ENCODE measurements at regions not wholly inside any gene's neighbourhood (a gene's known extent, or its start where the extent isn't known, plus 50 kb on each side); places are given as distances from the start of the nearest gene placed in this dataset.

- no peaks in the 10 kb centered on the region for H3K27me3 ChIP-seq (replicated peaks)
- peak overlapping the region; percentile 99; the same call in 1 of the 2 replicates for H3K27ac ChIP-seq
- H3K9me3 ChIP-seq (replicated peaks) = no peaks in the 10 kb centered on the region
- no peak overlapping the region for H3K4me3 ChIP-seq
- no peaks in the 10 kb centered on the region for H3K36me3 ChIP-seq
- no peak for DNase-seq (ENCODE audit: low read depth in 1 of 2, low spot score in 2 of 2)
- peaks cover 47% of the 10 kb centered on the region for H3K4me1 ChIP-seq (replicated peaks)
These were observed 137.0 kb upstream of the CCN2 start for GRCh38 chr6:132088150-132088549.

DNA sequence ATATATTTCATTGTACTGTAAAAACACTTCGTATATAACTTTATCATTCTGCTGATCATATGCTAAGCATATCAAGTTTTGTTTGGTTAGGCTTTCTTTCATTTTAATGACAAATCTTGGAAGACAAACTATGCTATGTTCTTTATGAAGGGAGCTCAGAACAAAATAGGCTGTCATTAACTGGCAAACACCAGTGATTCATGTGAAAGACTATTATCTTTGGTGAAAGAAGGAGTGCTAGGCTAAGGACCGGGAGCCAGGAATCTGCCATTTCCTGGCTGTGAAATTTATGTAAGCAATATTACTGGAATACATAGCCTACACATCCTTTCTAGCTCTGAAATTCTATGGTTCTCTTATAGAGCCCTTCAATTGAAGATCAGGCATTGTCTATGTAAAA lies 136.2 kb upstream of the CCN2 start:
- Histone ChIP-seq H3K27ac (peak overlapping the region; percentile 99), H3K4me1 (replicated peaks) (peaks cover 55% of the 10 kb centered on the region), H3K4me3 (no peak overlapping the region), H3K9me3 (replicated peaks) (no peaks in the 10 kb centered on the region), H3K27me3 (replicated peaks) (no peaks in the 10 kb centered on the region), H3K36me3 (no peaks in the 10 kb centered on the region)
- DNase-seq (ENCODE audit: low read depth in 1 of 2, low spot score in 2 of 2) = peak in 1 of 2 experiments; percentile 37

- H3K36me3 ChIP-seq = no peaks in the 10 kb centered on the region
- peak overlapping the region; percentile 99 for H3K27ac ChIP-seq
- DNase-seq (ENCODE audit: low read depth in 1 of 2, low spot score in 2 of 2) = peak in 1 of 2 experiments; percentile 52
- H3K9me3 ChIP-seq (replicated peaks) = no peaks in the 10 kb centered on the region
- no peaks in the 10 kb centered on the region for H3K27me3 ChIP-seq (replicated peaks)
- H3K4me3 ChIP-seq = peak overlapping the region; percentile 16
- H3K4me1 ChIP-seq (replicated peaks) = peaks cover 59% of the 10 kb centered on the region
These were observed 134.6 kb upstream of the CCN2 start for GRCh38 chr6:132085731-132086130.

DNA sequence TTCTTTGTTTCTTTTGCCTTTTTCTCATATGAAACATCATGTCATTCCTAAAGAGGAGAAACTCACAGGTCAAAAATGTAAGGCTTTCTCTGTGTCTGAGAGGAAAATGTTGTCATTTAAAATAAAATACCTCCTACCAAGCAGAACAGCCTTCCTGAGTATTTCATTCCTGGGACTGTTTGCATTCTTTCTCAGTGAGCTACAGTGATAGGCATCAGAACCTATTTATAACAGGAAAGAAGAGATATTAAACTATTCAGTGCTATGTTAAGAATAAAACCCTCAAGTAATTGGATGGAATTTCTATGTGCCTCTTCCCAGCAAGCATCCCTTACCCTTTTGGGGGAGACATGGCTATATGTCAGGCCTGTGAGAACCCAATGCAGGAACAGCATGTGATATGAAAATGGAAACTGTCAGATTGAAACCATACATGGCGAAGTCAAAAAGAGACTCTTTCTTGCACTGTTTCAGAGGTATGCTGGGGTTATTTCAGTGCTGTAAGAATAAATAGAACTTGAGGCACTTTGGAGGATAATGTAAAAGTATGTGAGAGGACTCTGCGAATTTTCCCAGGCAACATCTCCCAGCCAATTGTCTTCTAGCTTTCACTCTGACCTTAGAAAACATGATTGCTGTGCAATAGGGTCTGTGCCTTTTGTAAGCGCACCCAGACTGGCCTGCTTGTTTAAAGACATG lies 133.8 kb upstream of the CCN2 start:
- no peaks in the 10 kb centered on the region for H3K36me3 ChIP-seq
- H3K9me3 ChIP-seq (replicated peaks) = no peaks in the 10 kb centered on the region
- H3K4me1 ChIP-seq (replicated peaks) = peaks cover 59% of the 10 kb centered on the region

DNA sequence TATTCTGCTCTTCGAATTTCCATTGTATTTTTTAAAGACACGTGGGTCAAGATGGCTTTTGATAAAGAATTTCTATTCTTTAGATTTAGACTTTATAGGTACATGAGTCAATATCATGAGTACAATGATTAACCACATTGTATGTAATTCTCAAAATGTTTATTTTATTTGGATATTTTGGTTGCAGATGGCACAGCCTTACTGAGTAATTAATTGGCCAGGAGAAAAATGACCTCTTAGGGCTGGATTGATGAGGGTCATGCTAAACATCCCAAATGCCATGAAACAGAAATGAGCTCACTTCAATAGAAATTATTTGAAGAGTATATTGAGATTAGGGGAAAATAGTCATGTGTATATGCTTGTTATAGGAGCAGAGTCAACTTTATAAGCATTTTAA lies 131.2 kb upstream of the CCN2 start:
- no peaks in the 10 kb centered on the region for H3K9me3 ChIP-seq (replicated peaks)
- H3K4me1 ChIP-seq (replicated peaks) = peaks cover 50% of the 10 kb centered on the region
- H3K27me3 ChIP-seq (replicated peaks) = no peaks in the 10 kb centered on the region
- DNase-seq (ENCODE audit: low read depth in 1 of 2, low spot score in 2 of 2) = no peak
- peak overlapping the region; percentile 99 for H3K27ac ChIP-seq
- no peaks in the 10 kb centered on the region for H3K36me3 ChIP-seq
- H3K4me3 ChIP-seq = no peak overlapping the region

More for the DNA sequence above, 133.8 kb upstream of the CCN2 start:
- DNase-seq (ENCODE audit: low read depth in 1 of 2, low spot score in 2 of 2) = peak; percentile 71 to 99
- H3K27me3 ChIP-seq (replicated peaks) = no peaks in the 10 kb centered on the region
- peak overlapping the region; percentile 16 for H3K4me3 ChIP-seq
- H3K27ac ChIP-seq = peak overlapping the region; percentile 99

DNA sequence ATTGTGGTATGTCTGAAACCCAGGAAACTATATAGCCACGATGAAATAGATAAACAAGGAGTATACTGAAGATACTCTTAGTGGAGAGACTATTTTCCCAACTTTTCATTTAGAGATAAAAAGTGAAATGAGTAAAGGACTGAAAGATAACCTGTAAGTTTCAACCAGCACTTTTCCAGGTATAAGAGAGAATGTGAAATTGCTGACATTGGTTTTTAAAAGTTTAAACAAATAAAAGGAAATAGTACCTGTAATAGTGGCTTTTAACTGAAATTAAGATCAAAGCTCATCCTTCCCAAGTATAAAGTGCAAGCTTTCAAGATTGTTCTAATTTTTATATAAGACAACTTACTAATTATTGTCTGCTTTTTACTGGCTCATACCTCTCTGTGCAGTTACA lies 130.2 kb upstream of the CCN2 start:
- Histone ChIP-seq H3K36me3 (no peaks in the 10 kb centered on the region), H3K4me1 (replicated peaks) (peaks cover 40% of the 10 kb centered on the region), H3K27ac (no peak overlapping the region), H3K4me3 (no peak overlapping the region), H3K9me3 (replicated peaks) (no peaks in the 10 kb centered on the region; the same call in 1 of the 2 replicates), H3K27me3 (replicated peaks) (no peaks in the 10 kb centered on the region)
- DNase-seq (ENCODE audit: low read depth in 1 of 2, low spot score in 2 of 2) = no peak

DNA sequence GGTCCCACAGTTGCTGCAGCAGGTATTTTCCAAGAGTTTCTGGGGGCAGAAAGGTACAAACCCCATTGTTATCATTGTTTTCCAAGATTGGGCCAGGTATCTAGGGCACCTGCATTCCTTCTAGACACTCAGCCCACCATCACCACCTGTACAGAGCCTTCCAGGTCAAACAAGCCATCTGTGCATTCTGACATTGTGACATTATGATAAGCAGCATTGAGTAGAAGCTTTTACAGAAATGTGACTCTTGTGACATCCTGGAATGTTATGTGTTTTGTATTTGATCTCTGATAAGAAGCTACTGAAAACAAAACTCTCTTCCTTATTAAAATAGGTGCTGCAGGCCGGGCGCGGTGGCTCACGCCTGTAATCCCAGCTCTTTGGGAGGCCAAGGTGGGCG lies 128.1 kb upstream of the CCN2 start:
- peaks cover 23% of the 10 kb centered on the region for H3K4me1 ChIP-seq (replicated peaks)
- no peaks in the 10 kb centered on the region for H3K27me3 ChIP-seq (replicated peaks)
- H3K9me3 ChIP-seq (replicated peaks) = no peaks in the 10 kb centered on the region; the same call in 1 of the 2 replicates
- H3K27ac ChIP-seq = no peak overlapping the region
- no peak overlapping the region for H3K4me3 ChIP-seq
- no peaks in the 10 kb centered on the region for H3K36me3 ChIP-seq
- DNase-seq (ENCODE audit: low read depth in 1 of 2, low spot score in 2 of 2) = no peak

- Histone ChIP-seq H3K9me3 (replicated peaks) (no peaks in the 10 kb centered on the region; the same call in 1 of the 2 replicates), H3K27me3 (replicated peaks) (no peaks in the 10 kb centered on the region), H3K36me3 (no peaks in the 10 kb centered on the region), H3K27ac (no peak overlapping the region), H3K4me1 (replicated peaks) (peaks cover 7% of the 10 kb centered on the region), H3K4me3 (no peak overlapping the region)
- DNase-seq (ENCODE audit: low read depth in 1 of 2, low spot score in 2 of 2) = no peak
These were observed 125.3 kb upstream of the CCN2 start for GRCh38 chr6:132076452-132076851.

- Histone ChIP-seq H3K27me3 (replicated peaks) (no peaks in the 10 kb centered on the region), H3K36me3 (no peaks in the 10 kb centered on the region), H3K4me1 (replicated peaks) (peaks cover 14% of the 10 kb centered on the region), H3K9me3 (replicated peaks) (no peaks in the 10 kb centered on the region; the same call in 1 of the 2 replicates), H3K27ac (no peak overlapping the region), H3K4me3 (no peak overlapping the region)
- DNase-seq (ENCODE audit: low read depth in 1 of 2, low spot score in 2 of 2) = no peak
These were observed 121.7 kb upstream of the CCN2 start for GRCh38 chr6:132072831-132073230.

GRCh38 chr6:132072271-132072670 lies 121.1 kb upstream of the CCN2 start:
- H3K27ac ChIP-seq = no peak overlapping the region
- H3K27me3 ChIP-seq (replicated peaks) = no peaks in the 10 kb centered on the region
- H3K4me1 ChIP-seq (replicated peaks) = peaks cover 19% of the 10 kb centered on the region
- H3K36me3 ChIP-seq = no peaks in the 10 kb centered on the region
- no peaks in the 10 kb centered on the region; the same call in 1 of the 2 replicates for H3K9me3 ChIP-seq (replicated peaks)
- no peak overlapping the region for H3K4me3 ChIP-seq
- no peak for DNase-seq (ENCODE audit: low read depth in 1 of 2, low spot score in 2 of 2)

DNA sequence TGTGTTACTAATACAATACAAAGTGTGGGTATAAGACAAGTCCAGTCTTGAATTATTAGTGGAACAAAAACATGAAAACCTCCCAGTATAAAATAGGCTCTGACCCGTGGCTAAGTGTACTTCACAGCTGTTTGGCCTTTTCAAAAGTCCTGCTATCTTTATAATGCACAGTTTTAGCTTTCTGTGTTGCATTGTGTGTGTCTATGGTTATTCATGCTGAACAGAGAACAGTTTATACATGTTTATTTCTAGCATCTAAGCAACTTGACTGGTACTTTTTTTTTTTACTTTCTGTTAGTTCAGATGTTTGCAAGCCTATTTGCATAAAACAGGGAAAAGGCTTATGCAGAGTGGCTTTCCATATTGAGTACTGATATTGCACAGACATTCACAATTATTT lies 119.2 kb upstream of the CCN2 start:
- Histone ChIP-seq H3K36me3 (no peaks in the 10 kb centered on the region), H3K27me3 (replicated peaks) (no peaks in the 10 kb centered on the region), H3K4me1 (replicated peaks) (peaks cover 28% of the 10 kb centered on the region), H3K27ac (no peak overlapping the region), H3K9me3 (replicated peaks) (no peaks in the 10 kb centered on the region), H3K4me3 (no peak overlapping the region)
- DNase-seq (ENCODE audit: low read depth in 1 of 2, low spot score in 2 of 2) = no peak

DNA sequence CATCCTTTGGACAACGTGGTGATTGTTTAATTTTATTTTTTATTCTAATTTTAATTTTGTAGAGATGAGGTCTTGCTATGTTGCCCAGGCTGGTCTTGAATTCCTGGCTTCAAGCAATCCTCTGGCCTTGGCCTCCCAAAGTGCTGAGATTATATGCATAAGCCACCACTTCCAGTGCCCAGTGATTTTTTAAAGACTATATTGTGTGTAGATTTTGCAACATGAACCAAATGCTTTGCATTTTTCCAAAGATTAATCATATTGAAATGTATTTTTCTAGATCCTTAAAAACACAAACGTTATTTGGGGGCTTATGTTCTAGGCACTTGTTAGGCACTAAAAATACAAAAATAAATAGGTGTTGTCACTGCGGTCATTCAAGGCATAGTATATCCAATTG lies 117.6 kb upstream of the CCN2 start:
- Histone ChIP-seq H3K27me3 (replicated peaks) (no peaks in the 10 kb centered on the region), H3K4me3 (no peak overlapping the region), H3K4me1 (replicated peaks) (peaks cover 44% of the 10 kb centered on the region), H3K27ac (no peak overlapping the region), H3K36me3 (no peaks in the 10 kb centered on the region), H3K9me3 (replicated peaks) (no peaks in the 10 kb centered on the region)
- no peak for DNase-seq (ENCODE audit: low read depth in 1 of 2, low spot score in 2 of 2)

GRCh38 chr6:132067286-132067685 lies 116.1 kb upstream of the CCN2 start:
- Histone ChIP-seq H3K27ac (peak overlapping the region; percentile 32; the same call in 1 of the 2 replicates), H3K27me3 (replicated peaks) (no peaks in the 10 kb centered on the region), H3K9me3 (replicated peaks) (no peaks in the 10 kb centered on the region), H3K4me1 (replicated peaks) (peaks cover 51% of the 10 kb centered on the region), H3K36me3 (no peaks in the 10 kb centered on the region), H3K4me3 (no peak overlapping the region)
- DNase-seq (ENCODE audit: low read depth in 1 of 2, low spot score in 2 of 2) = no peak

DNA sequence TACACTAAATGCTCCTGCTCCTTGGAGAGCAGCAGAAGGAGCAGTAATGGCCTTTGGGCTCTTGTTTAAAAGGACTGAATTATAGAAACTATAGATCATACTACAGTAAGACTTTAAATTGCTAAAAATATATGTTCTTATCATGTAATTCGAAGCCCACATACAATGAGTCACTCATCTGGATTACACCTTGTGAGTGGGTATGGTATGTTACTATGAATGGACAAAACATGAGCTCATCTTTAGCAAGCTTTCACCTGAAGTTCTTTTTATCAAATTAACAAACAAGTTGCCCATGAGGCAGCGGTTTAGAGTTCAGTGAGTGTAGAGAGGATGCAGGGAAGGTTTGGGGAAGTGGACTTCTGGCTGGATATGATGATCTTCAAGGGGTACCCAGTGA lies 114.4 kb upstream of the CCN2 start:
- Histone ChIP-seq H3K36me3 (no peaks in the 10 kb centered on the region), H3K9me3 (replicated peaks) (no peaks in the 10 kb centered on the region), H3K4me3 (no peak overlapping the region), H3K27ac (peak overlapping the region; percentile 28), H3K4me1 (replicated peaks) (peaks cover 66% of the 10 kb centered on the region), H3K27me3 (replicated peaks) (no peaks in the 10 kb centered on the region)
- no peak for DNase-seq (ENCODE audit: low read depth in 1 of 2, low spot score in 2 of 2)

DNA sequence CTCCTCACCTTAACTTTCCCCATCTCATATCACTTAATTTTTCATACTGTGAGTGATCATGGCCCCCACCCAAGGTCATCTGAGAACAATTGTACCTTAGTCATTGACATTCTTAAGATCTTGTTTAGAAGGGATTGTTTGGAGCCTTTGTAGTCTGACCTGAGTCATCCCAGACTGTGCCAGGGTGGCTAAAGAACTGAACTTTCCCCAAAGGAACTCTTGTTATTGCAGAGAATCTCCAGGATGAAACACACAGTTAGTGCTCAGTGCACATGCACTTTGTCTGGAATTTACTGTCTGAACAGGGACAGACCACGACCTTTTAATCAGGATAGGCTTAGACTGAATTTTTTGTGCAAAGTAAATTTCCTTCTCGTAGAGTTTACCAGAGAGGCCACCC lies 112.6 kb upstream of the CCN2 start:
- Histone ChIP-seq H3K27ac (peak overlapping the region; percentile 90), H3K4me3 (no peak overlapping the region), H3K27me3 (replicated peaks) (no peaks in the 10 kb centered on the region), H3K4me1 (replicated peaks) (peaks cover 67% of the 10 kb centered on the region), H3K36me3 (no peaks in the 10 kb centered on the region), H3K9me3 (replicated peaks) (no peaks in the 10 kb centered on the region)
- peak; percentile 86 to 91 for DNase-seq (ENCODE audit: low read depth in 1 of 2, low spot score in 2 of 2)

Data from SJSA1 (cell line).